MM.1S (cell line): ENCODE measurements at regions not wholly inside any gene's neighbourhood (a gene's known extent, or its start where the extent isn't known, plus 50 kb on each side); places are given as distances from the start of the nearest gene placed in this dataset.

Source experiments
- DNase-seq: peaks from one replicate; pipeline ENCODE4 v3.0.0-alpha.2; 2015
- H2AFZ ChIP-seq: fragments of 300-600 bp; sonication (generic); 2 replicates; pipeline ENCODE4 v1.6.0; 2016; ENCODE audit warnings: antibody characterized with exemption, low read length
- H3F3A ChIP-seq: fragments of 300-600 bp; sonication (generic); 2 replicates; pipeline ENCODE4 v1.6.1; 2016; ENCODE audit warnings: mild to moderate bottlenecking, antibody characterized with exemption, low read length, moderate library complexity, mixed read lengths; ENCODE audit not compliant: insufficient read depth
- H3K27ac ChIP-seq: fragments of 300-600 bp; sonication (generic); 2 replicates; pipeline ENCODE4 v1.5.1; 2016; ENCODE audit warnings: mild to moderate bottlenecking, low read length
- H3K27me3 ChIP-seq: fragments of 300-600 bp; sonication (generic); replicated peaks from 2 replicates; pipeline ENCODE4 v1.6.0; 2016; ENCODE audit warnings: low read length; ENCODE audit not compliant: insufficient read depth
- H3K36me3 ChIP-seq: fragments of 300-600 bp; sonication (generic); replicated peaks from 2 replicates; pipeline ENCODE4 v1.6.1; 2016; ENCODE audit warnings: mild to moderate bottlenecking, low read length, mixed read lengths; ENCODE audit not compliant: insufficient read depth
- H3K4me1 ChIP-seq: fragments of 300-600 bp; sonication (generic); 2 replicates; pipeline ENCODE4 v1.6.1; 2016; ENCODE audit warnings: low read length, mixed read lengths
- H3K4me2 ChIP-seq: fragments of 300-600 bp; sonication (generic); 2 replicates; pipeline ENCODE4 v1.6.0; 2016; ENCODE audit warnings: low read depth, low read length
- H3K4me3 ChIP-seq: fragments of 300-600 bp; sonication (generic); 2 replicates; pipeline ENCODE4 v1.5.1; 2016; ENCODE audit warnings: low read length, mixed read lengths
- H3K79me2 ChIP-seq: fragments of 300-600 bp; sonication (generic); 2 replicates; pipeline ENCODE4 v1.6.1; 2016; ENCODE audit warnings: mixed run types, low read length, mixed read lengths
- H3K9ac ChIP-seq: fragments of 300-600 bp; sonication (generic); 2 replicates; pipeline ENCODE4 v1.6.1; 2016; ENCODE audit warnings: low read length, mixed read lengths
- H3K9me2 ChIP-seq: fragments of 300-600 bp; sonication (generic); replicated peaks from 2 replicates; pipeline ENCODE4 v1.6.1; 2016; ENCODE audit warnings: mild to moderate bottlenecking, low read length, mixed read lengths; ENCODE audit not compliant: insufficient read depth
- H3K9me3 ChIP-seq: fragments of 300-600 bp; sonication (generic); replicated peaks from 2 replicates; pipeline ENCODE4 v1.6.1; 2016; ENCODE audit warnings: mild to moderate bottlenecking, low read length, mixed read lengths; ENCODE audit not compliant: insufficient read depth
- H4K20me1 ChIP-seq: fragments of 300-600 bp; sonication (generic); 2 replicates; pipeline ENCODE4 v1.6.1; 2016; ENCODE audit warnings: mild to moderate bottlenecking, low read length, moderate library complexity, mixed read lengths; ENCODE audit not compliant: insufficient read depth
- EZH2 ChIP-seq: fragments of 300-600 bp; sonication (generic); optimal IDR thresholded peaks from 2 replicates; pipeline ENCODE3; 2017; ENCODE audit warnings: low read depth, mild to moderate bottlenecking, antibody characterized with exemption, low read length, mixed read lengths
- EZH2phosphoT487 ChIP-seq: fragments of 300-600 bp; sonication (generic); IDR thresholded peaks from 2 replicates; pipeline ENCODE4 v1.6.1; 2018; ENCODE audit warnings: antibody characterized with exemption, low read length
- TF ChIP-seq, protein P1 (sequence below): fragments of 300-600 bp; sonication (generic); IDR thresholded peaks from 2 replicates; pipeline ENCODE4 v1.5.1; 2016; ENCODE audit warnings: antibody characterized with exemption, low read length, mixed read lengths

DNA sequence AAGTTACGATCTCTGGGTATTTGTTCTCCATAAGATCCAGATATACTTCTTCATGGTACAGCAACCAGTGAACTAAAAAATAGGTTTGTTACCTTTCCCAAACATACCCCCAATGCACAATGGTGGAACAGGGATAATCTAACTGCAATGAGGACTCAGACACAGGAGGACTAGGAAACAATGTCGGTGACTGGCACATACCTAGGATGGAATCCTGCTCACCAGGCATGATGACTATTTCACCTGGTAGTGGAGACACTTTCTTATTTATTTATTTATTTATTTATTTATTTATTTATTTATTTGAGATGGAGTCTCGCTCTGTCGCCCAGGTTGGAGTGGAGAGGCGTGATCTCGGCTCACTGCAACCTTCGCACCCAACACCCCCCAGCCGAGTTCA lies 159.9 kb upstream of the CCNH start:
- no peaks in the 10 kb centered on the region for H4K20me1 ChIP-seq
- no peaks in the 10 kb centered on the region for H3K79me2 ChIP-seq
- TF ChIP-seq EZH2phosphoT487 (no peak), EZH2 (no peak)
- TF ChIP-seq, protein P1, sequence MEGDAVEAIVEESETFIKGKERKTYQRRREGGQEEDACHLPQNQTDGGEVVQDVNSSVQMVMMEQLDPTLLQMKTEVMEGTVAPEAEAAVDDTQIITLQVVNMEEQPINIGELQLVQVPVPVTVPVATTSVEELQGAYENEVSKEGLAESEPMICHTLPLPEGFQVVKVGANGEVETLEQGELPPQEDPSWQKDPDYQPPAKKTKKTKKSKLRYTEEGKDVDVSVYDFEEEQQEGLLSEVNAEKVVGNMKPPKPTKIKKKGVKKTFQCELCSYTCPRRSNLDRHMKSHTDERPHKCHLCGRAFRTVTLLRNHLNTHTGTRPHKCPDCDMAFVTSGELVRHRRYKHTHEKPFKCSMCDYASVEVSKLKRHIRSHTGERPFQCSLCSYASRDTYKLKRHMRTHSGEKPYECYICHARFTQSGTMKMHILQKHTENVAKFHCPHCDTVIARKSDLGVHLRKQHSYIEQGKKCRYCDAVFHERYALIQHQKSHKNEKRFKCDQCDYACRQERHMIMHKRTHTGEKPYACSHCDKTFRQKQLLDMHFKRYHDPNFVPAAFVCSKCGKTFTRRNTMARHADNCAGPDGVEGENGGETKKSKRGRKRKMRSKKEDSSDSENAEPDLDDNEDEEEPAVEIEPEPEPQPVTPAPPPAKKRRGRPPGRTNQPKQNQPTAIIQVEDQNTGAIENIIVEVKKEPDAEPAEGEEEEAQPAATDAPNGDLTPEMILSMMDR: no peak
- no peak overlapping the region for H3K9ac ChIP-seq
- H2AFZ ChIP-seq: no peak overlapping the region
- no peaks in the 10 kb centered on the region for H3F3A ChIP-seq
- H3K4me3 ChIP-seq: no peak overlapping the region
- no peaks in the 10 kb centered on the region for H3K27me3 ChIP-seq
- no peak for DNase-seq
- H3K4me2 ChIP-seq: no peak overlapping the region
- no peaks in the 10 kb centered on the region for H3K9me3 ChIP-seq
- no peaks in the 10 kb centered on the region for H3K4me1 ChIP-seq
- H3K9me2 ChIP-seq: no peaks in the 10 kb centered on the region
- H3K36me3 ChIP-seq: no peaks in the 10 kb centered on the region
- no peak overlapping the region for H3K27ac ChIP-seq

DNA sequence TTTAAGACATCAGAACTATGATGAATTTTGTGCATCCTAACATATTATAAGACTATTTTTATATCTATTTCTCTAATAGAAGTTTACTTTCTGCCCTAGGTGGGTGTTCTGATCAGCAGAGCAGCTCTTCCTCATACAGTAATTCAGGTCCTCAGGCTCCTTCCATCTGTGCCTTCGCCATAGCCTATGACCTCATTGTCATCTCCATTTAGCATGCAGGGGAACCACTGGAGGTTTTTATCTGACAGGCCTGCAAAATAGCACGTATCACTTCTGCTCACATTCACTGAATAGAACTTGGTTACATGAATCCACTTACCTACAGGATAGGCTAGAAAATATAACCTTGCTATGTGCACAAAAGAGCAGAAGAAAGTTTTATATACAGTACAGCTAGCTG lies 159.4 kb upstream of the CCNH start:
- H3K9me3 ChIP-seq: no peaks in the 10 kb centered on the region
- no peaks in the 10 kb centered on the region for H3K27me3 ChIP-seq
- H3K9me2 ChIP-seq: no peaks in the 10 kb centered on the region
- no peak overlapping the region for H3K4me3 ChIP-seq
- H4K20me1 ChIP-seq: no peaks in the 10 kb centered on the region
- H3K4me1 ChIP-seq: no peaks in the 10 kb centered on the region
- no peaks in the 10 kb centered on the region for H3K36me3 ChIP-seq
- H3F3A ChIP-seq: no peaks in the 10 kb centered on the region
- no peak overlapping the region for H3K9ac ChIP-seq
- no peak overlapping the region for H3K4me2 ChIP-seq
- DNase-seq: no peak
- no peaks in the 10 kb centered on the region for H3K79me2 ChIP-seq
- H3K27ac ChIP-seq: no peak overlapping the region
- no peak overlapping the region for H2AFZ ChIP-seq
- TF ChIP-seq, protein P1: no peak
- TF ChIP-seq EZH2phosphoT487 (no peak), EZH2 (no peak)

DNA sequence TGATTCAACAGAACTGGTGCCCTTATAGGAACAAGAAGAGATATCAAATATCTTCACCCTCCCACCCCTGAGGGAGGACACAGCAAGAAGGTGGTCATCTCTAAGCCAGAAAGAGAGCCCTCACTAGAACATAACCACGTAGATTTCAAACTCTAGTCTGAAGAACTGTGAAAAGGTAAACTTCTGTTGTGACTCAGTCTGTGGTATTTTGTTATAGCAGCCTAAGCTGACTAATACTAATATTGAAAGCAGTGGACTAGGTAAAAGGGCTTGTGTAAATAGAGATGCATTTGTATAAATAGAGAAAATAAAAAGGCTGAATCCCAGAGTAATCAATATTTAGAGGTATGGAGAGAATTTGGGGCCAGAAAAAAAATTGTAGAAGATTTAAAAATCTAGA lies 157.6 kb upstream of the CCNH start:
- H2AFZ ChIP-seq: no peak overlapping the region

More for the DNA sequence above, 157.6 kb upstream of the CCNH start:
- H3K27me3 ChIP-seq: no peaks in the 10 kb centered on the region
- H4K20me1 ChIP-seq: no peaks in the 10 kb centered on the region
- no peaks in the 10 kb centered on the region for H3K9me2 ChIP-seq
- H3K36me3 ChIP-seq: no peaks in the 10 kb centered on the region
- no peaks in the 10 kb centered on the region for H3K4me1 ChIP-seq
- H3K4me2 ChIP-seq: no peak overlapping the region
- H3K9ac ChIP-seq: no peak overlapping the region
- TF ChIP-seq EZH2phosphoT487 (no peak), EZH2 (no peak)
- TF ChIP-seq, protein P1: no peak
- H3F3A ChIP-seq: no peaks in the 10 kb centered on the region
- no peak overlapping the region for H3K27ac ChIP-seq
- no peak for DNase-seq
- H3K4me3 ChIP-seq: no peak overlapping the region
- H3K79me2 ChIP-seq: no peaks in the 10 kb centered on the region
- no peaks in the 10 kb centered on the region for H3K9me3 ChIP-seq
